Urinary bladder (tissue), 3 donors: ENCODE measurements at regions not wholly inside any gene's neighbourhood (a gene's known extent, or its start where the extent isn't known, plus 50 kb on each side); places are given as distances from the start of the nearest gene placed in this dataset.
"Not testable (repeated sequence)": the region's sequence is repeated elsewhere in the genome, so short reads cannot be mapped to it uniquely, and the experiment has no call there.

Experiments
- DNase-seq: peaks from one replicate; pipeline ENCODE4 v3.0.0-alpha.2; 2015; ENCODE audit errors: extremely low spot score
- H3K27ac ChIP-seq: one replicate; pipeline ENCODE4 v1.5.1; 2013; ENCODE audit warnings: low read depth, mild to moderate bottlenecking, moderate library complexity
- H3K36me3 ChIP-seq: one replicate; pipeline ENCODE4 v1.6.1; 2013; ENCODE audit warnings: mild to moderate bottlenecking, moderate library complexity; ENCODE audit not compliant: insufficient read depth
- H3K4me1 ChIP-seq: one replicate; pipeline ENCODE4 v1.6.1; 2013; ENCODE audit warnings: mild to moderate bottlenecking, moderate library complexity; ENCODE audit not compliant: insufficient read depth
- H3K4me3 ChIP-seq: one replicate; pipeline ENCODE4 v1.5.1; 2013; ENCODE audit warnings: low read depth, low read length
- WGBS: extraction: QIAGEN DNeasy Blood & Tissue Kit; methylation state at CpG from one replicate; pipeline ENCODE4 v1.1.7; 2013; 5-methylcytosine and 5-hydroxymethylcytosine counted together
- donor health status: healthy with polysubstance abuse.
- donor health status: healthy.

GRCh38 chr11:22567759-22568158, 57.9 kb downstream of the FANCF start:
- no peaks in the 10 kb centered on the region for H3K36me3 ChIP-seq
- H3K4me1 ChIP-seq = no peaks in the 10 kb centered on the region
- H3K4me3 ChIP-seq = no peak overlapping the region
- DNase-seq = no peak
- WGBS = 95% methylated on average over 1 of the region's 1 CpG
- H3K27ac ChIP-seq = no peak overlapping the region

- no peak for DNase-seq
- no peaks in the 10 kb centered on the region for H3K4me1 ChIP-seq
- no peak overlapping the region for H3K4me3 ChIP-seq
- no peak overlapping the region for H3K27ac ChIP-seq
- 64% methylated on average over 2 of the region's 2 CpGs for WGBS
- no peaks in the 10 kb centered on the region for H3K36me3 ChIP-seq
These were observed 59.3 kb downstream of the FANCF start for GRCh38 chr11:22566293-22566692.

GRCh38 chr11:22561283-22561682, 64.3 kb downstream of the FANCF start:
- no peak for DNase-seq
- H3K4me1 ChIP-seq = no peaks in the 10 kb centered on the region
- H3K4me3 ChIP-seq = no peak overlapping the region
- no peak overlapping the region for H3K27ac ChIP-seq
- 43% methylated on average over 2 of the region's 2 CpGs for WGBS
- H3K36me3 ChIP-seq = no peaks in the 10 kb centered on the region

GRCh38 chr11:22559416-22559815, 66.2 kb downstream of the FANCF start:
- WGBS = 48% methylated on average over 2 of the region's 2 CpGs
- Histone ChIP-seq H3K4me3 (no peak overlapping the region), H3K4me1 (no peaks in the 10 kb centered on the region), H3K36me3 (no peaks in the 10 kb centered on the region), H3K27ac (no peak overlapping the region)
- no peak for DNase-seq

GRCh38 chr11:22558664-22559063, 67.0 kb downstream of the FANCF start:
- no peaks in the 10 kb centered on the region for H3K36me3 ChIP-seq
- H3K4me1 ChIP-seq = no peaks in the 10 kb centered on the region
- H3K4me3 ChIP-seq = no peak overlapping the region
- DNase-seq = no peak
- no peak overlapping the region for H3K27ac ChIP-seq
- 38% methylated on average over 4 of the region's 4 CpGs for WGBS

- Histone ChIP-seq H3K4me3 (no peak overlapping the region), H3K36me3 (no peaks in the 10 kb centered on the region), H3K4me1 (no peaks in the 10 kb centered on the region), H3K27ac (no peak overlapping the region)
- no peak for DNase-seq
- WGBS = 81% methylated on average over 2 of the region's 2 CpGs
These were observed 69.2 kb downstream of the FANCF start for GRCh38 chr11:22556381-22556780.

GRCh38 chr11:22555881-22556280, 69.7 kb downstream of the FANCF start:
- H3K36me3 ChIP-seq = no peaks in the 10 kb centered on the region
- 55% methylated on average over 1 of the region's 1 CpG for WGBS
- H3K4me1 ChIP-seq = no peaks in the 10 kb centered on the region
- no peak overlapping the region for H3K27ac ChIP-seq
- no peak for DNase-seq
- H3K4me3 ChIP-seq = no peak overlapping the region

- 55% methylated on average over 1 of the region's 1 CpG for WGBS
- Histone ChIP-seq H3K4me1 (no peaks in the 10 kb centered on the region), H3K36me3 (no peaks in the 10 kb centered on the region), H3K27ac (no peak overlapping the region), H3K4me3 (no peak overlapping the region)
- DNase-seq = no peak
These were observed 71.4 kb downstream of the FANCF start for GRCh38 chr11:22554221-22554620.

- H3K27ac ChIP-seq = no peak overlapping the region
- H3K36me3 ChIP-seq = no peaks in the 10 kb centered on the region
- 75% methylated on average over 2 of the region's 2 CpGs for WGBS
- DNase-seq = no peak
- no peaks in the 10 kb centered on the region for H3K4me1 ChIP-seq
- H3K4me3 ChIP-seq = no peak overlapping the region
These were observed 72.7 kb downstream of the FANCF start for GRCh38 chr11:22552885-22553284.

- H3K27ac ChIP-seq = no peak overlapping the region
- WGBS = 78% methylated on average over 1 of the region's 1 CpG
- no peak for DNase-seq
- H3K36me3 ChIP-seq = no peaks in the 10 kb centered on the region
- H3K4me3 ChIP-seq = no peak overlapping the region
- no peaks in the 10 kb centered on the region for H3K4me1 ChIP-seq
These were observed 78.9 kb downstream of the FANCF start for GRCh38 chr11:22546746-22547145.

GRCh38 chr11:22543261-22543660, 82.4 kb downstream of the FANCF start:
- DNase-seq = no peak
- 45% methylated on average over 4 of the region's 4 CpGs for WGBS

GRCh38 chr11:22539821-22540256, 85.8 kb downstream of the FANCF start:
- DNase-seq = peak; percentile 14

More at GRCh38 chr11:22543261-22543660, 82.4 kb downstream of the FANCF start:
- Histone ChIP-seq H3K4me1 (no peaks in the 10 kb centered on the region), H3K4me3 (no peak overlapping the region), H3K36me3 (no peaks in the 10 kb centered on the region), H3K27ac (no peak overlapping the region)

GRCh38 chr11:22536071-22536470, 89.6 kb downstream of the FANCF start:
- H3K27ac ChIP-seq = no peak overlapping the region
- no peak overlapping the region for H3K4me3 ChIP-seq
- H3K36me3 ChIP-seq = no peaks in the 10 kb centered on the region
- no peaks in the 10 kb centered on the region for H3K4me1 ChIP-seq
- 28% methylated on average over 1 of the region's 1 CpG for WGBS
- DNase-seq = no peak

More at GRCh38 chr11:22539821-22540256, 85.8 kb downstream of the FANCF start:
- Histone ChIP-seq H3K4me1 (no peaks in the 10 kb centered on the region), H3K4me3 (no peak overlapping the region), H3K36me3 (no peaks in the 10 kb centered on the region), H3K27ac (no peak overlapping the region)

GRCh38 chr11:22528612-22529429, 96.8 kb downstream of the FANCF start:
- not testable (repeated sequence) for H3K4me1 ChIP-seq, H3K27ac ChIP-seq, H3K36me3 ChIP-seq, DNase-seq, H3K4me3 ChIP-seq
- 62% methylated on average over 28 of the region's 28 CpGs for WGBS
